GM23338 (cell line): ENCODE measurements at regions not wholly inside any gene's neighbourhood (a gene's known extent, or its start where the extent isn't known, plus 50 kb on each side); places are given as distances from the start of the nearest gene placed in this dataset.

Experiments
- CREB1 ChIP-seq: fragments of 250-450 bp; sonication (Bioruptor Pico); IDR thresholded peaks from 2 replicates; pipeline ENCODE4 v1.5.0; 2020; ENCODE audit warnings: low read depth, mild to moderate bottlenecking, moderate library complexity
- CTCF ChIP-seq, 2 experiments: fragments of 200-600 bp in 1 of 2; sonication (generic) in 1 of 2; conservative IDR thresholded peaks; 2 replicates each; pipeline versions ENCODE4 v1.5.1 to v1.6.1; 2016 to 2017; ENCODE audit warnings: antibody characterized with exemption in 2 of 2, low read depth in 2 of 2, mild to moderate bottlenecking in 2 of 2, moderate library complexity in 1 of 2
- ETS1 ChIP-seq: IDR thresholded peaks from 2 replicates; pipeline ENCODE4 v1.6.1; 2016; ENCODE audit warnings: antibody characterized with exemption
- EZH2 ChIP-seq: fragments of 200-600 bp; sonication (generic); IDR thresholded peaks from one replicate; pipeline ENCODE4 v1.8.0; 2017; ENCODE audit warnings: antibody characterized with exemption, mild to moderate bottlenecking, low read depth; ENCODE audit not compliant: unreplicated experiment
- EZH2phosphoT487 ChIP-seq: fragments of 200-600 bp; sonication (generic); IDR thresholded peaks from one replicate; pipeline ENCODE4 v1.8.1; 2018; ENCODE audit warnings: antibody characterized with exemption; ENCODE audit not compliant: unreplicated experiment
- JUNB ChIP-seq: IDR thresholded peaks from one replicate; pipeline ENCODE4 v1.6.1; 2016; ENCODE audit warnings: antibody characterized with exemption; ENCODE audit not compliant: unreplicated experiment
- NANOG ChIP-seq: IDR thresholded peaks from 2 replicates; pipeline ENCODE4 v1.6.1; 2016; ENCODE audit warnings: antibody characterized with exemption, borderline replicate concordance
- POLR2AphosphoS5 ChIP-seq: IDR thresholded peaks from 2 replicates; pipeline ENCODE4 v1.6.1; 2016; ENCODE audit warnings: antibody characterized with exemption, low read depth
- REST ChIP-seq: IDR thresholded peaks from one replicate; pipeline ENCODE4 v1.6.1; 2018; ENCODE audit warnings: antibody characterized with exemption; ENCODE audit not compliant: unreplicated experiment
- STAT1 ChIP-seq: IDR thresholded peaks from one replicate; pipeline ENCODE4 v1.6.1; 2016; ENCODE audit warnings: antibody characterized with exemption; ENCODE audit not compliant: unreplicated experiment

GRCh38 chr10:21265622-21266021 lies 259.9 kb downstream of the SKIDA1 start:
- TF ChIP-seq CTCF (conservative IDR thresholded peaks at IDR 0.05; ENCODE audit: low read depth in 2 of 2) (no peak), CREB1 (CRISPR knock-in tag) (no peak), EZH2 (no peak), POLR2AphosphoS5 (no peak), EZH2phosphoT487 (no peak), STAT1 (no peak), REST (no peak), JUNB (no peak), ETS1 (no peak), NANOG (no peak)
